Upper lobe of right lung (tissue), 1 donor: ENCODE measurements at regions not wholly inside any gene's neighbourhood (a gene's known extent, or its start where the extent isn't known, plus 50 kb on each side); places are given as distances from the start of the nearest gene placed in this dataset.

Source experiments
- ATAC-seq: fragments of 200-7000 bp; cut with Tn5 transposase; one replicate; pipeline ENCODE4 v1.9.1; 2020; ENCODE audit warnings: mild to moderate bottlenecking, moderate library complexity
- DNase-seq: peaks from one replicate; pipeline ENCODE4 v3.0.0-alpha.2; 2020
- H3K27ac ChIP-seq: fragments of 200-600 bp; one replicate; pipeline ENCODE4 v1.8.0; 2022
- H3K27me3 ChIP-seq: fragments of 200-600 bp; one replicate; pipeline ENCODE4 v1.8.0; 2022; ENCODE audit warnings: mild to moderate bottlenecking
- H3K36me3 ChIP-seq: fragments of 200-600 bp; one replicate; pipeline ENCODE4 v1.8.0; 2022
- H3K4me1 ChIP-seq: fragments of 200-600 bp; one replicate; pipeline ENCODE4 v1.8.0; 2022
- H3K4me3 ChIP-seq: fragments of 200-600 bp; one replicate; pipeline ENCODE4 v1.8.0; 2022; ENCODE audit warnings: mild to moderate bottlenecking
- H3K9me3 ChIP-seq: fragments of 200-600 bp; one replicate; pipeline ENCODE4 v1.8.0; 2022
- intact Hi-C: fragments of 100-400 bp; cut with DNase I; formaldehyde crosslinking; loops from one replicate; pipeline ENCODE4 v1.11.0; 2022
- TF ChIP-seq, protein P1 (sequence below): fragments of 200-600 bp; IDR thresholded peaks from one replicate; pipeline ENCODE4 v1.8.0; 2022; ENCODE audit warnings: antibody characterized with exemption
- donor health status: DM: no; HTN: yes; CAD: no; lungs with severe emphysema.

DNA sequence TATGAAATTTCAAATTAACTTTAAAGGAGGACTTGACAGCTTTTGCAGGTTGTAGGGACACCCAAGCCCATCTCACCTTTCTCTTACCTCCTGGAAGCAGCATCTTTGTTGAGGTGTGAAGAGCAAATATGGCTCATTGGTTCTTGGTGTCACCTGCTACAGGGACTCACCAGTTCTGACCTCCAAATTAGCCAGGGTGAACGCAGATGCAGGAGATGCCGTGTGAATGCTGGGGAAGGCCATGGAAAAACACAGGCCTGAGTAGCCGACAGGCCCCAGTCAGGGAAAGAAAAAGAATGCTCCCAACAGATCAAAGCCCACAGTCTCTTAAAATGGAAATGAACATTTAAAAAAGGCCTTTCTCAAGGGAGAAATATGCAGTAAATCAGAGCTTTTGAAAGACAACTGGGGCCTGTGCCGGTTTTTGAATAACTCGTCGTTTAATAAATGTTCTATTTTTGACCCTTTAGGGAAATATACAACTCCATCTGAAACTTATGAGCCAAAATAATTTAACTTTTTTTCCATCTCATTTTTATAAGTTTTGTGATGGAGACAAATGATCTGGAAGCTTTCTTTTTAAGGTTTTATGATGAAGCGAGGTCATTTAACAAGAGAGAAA lies 167.5 kb downstream of the CD83 start:
- intact Hi-C loops, result no loop called here
- Histone ChIP-seq H3K27me3 (no peaks in the 10 kb centered on the region), H3K4me3 (no peak overlapping the region), H3K9me3 (no peaks in the 10 kb centered on the region), H3K36me3 (no peaks in the 10 kb centered on the region), H3K27ac (no peak overlapping the region), H3K4me1 (no peaks in the 10 kb centered on the region)
- TF ChIP-seq, protein P1, sequence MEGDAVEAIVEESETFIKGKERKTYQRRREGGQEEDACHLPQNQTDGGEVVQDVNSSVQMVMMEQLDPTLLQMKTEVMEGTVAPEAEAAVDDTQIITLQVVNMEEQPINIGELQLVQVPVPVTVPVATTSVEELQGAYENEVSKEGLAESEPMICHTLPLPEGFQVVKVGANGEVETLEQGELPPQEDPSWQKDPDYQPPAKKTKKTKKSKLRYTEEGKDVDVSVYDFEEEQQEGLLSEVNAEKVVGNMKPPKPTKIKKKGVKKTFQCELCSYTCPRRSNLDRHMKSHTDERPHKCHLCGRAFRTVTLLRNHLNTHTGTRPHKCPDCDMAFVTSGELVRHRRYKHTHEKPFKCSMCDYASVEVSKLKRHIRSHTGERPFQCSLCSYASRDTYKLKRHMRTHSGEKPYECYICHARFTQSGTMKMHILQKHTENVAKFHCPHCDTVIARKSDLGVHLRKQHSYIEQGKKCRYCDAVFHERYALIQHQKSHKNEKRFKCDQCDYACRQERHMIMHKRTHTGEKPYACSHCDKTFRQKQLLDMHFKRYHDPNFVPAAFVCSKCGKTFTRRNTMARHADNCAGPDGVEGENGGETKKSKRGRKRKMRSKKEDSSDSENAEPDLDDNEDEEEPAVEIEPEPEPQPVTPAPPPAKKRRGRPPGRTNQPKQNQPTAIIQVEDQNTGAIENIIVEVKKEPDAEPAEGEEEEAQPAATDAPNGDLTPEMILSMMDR, result no peak
- DNase-seq (no peak), ATAC-seq (no peak)

DNA sequence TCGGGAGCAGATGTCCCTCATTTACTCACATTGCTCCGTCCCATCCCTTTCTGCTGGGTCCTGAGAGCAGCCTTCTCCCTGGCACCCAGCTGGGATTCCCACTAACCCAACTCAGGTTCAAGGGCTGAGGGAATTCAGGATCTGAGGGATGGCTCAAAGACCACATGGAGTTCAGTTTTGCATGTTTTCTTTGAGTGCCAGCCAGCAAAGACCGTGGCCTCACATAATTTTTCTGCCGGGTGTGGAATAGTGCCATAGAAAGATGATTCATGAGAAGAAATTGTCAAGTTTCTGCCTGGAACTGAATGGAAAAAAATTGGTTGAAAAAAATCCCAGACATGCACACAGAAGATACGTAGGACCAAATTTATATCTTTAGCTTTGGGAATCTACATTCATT lies 168.6 kb downstream of the CD83 start:
- Histone ChIP-seq H3K36me3 (no peaks in the 10 kb centered on the region), H3K9me3 (no peaks in the 10 kb centered on the region), H3K27ac (no peak overlapping the region), H3K4me3 (no peak overlapping the region), H3K27me3 (no peaks in the 10 kb centered on the region), H3K4me1 (no peaks in the 10 kb centered on the region)
- TF ChIP-seq, protein P1, result no peak
- DNase-seq (no peak), ATAC-seq (no peak)
- intact Hi-C loops, result no loop called here

GRCh38 chr6:14286634-14287428 lies 169.3 kb downstream of the CD83 start:
- H3K27me3 ChIP-seq, result no peaks in the 10 kb centered on the region
- no peak overlapping the region for H3K4me3 ChIP-seq
- ATAC-seq (no peak), DNase-seq (no peak)
- TF ChIP-seq, protein P1, result no peak
- no peaks in the 10 kb centered on the region for H3K9me3 ChIP-seq
- H3K36me3 ChIP-seq, result no peaks in the 10 kb centered on the region
- H3K27ac ChIP-seq, result no peak overlapping the region
- no peaks in the 10 kb centered on the region for H3K4me1 ChIP-seq
- intact Hi-C loops, result no loop called here

DNA sequence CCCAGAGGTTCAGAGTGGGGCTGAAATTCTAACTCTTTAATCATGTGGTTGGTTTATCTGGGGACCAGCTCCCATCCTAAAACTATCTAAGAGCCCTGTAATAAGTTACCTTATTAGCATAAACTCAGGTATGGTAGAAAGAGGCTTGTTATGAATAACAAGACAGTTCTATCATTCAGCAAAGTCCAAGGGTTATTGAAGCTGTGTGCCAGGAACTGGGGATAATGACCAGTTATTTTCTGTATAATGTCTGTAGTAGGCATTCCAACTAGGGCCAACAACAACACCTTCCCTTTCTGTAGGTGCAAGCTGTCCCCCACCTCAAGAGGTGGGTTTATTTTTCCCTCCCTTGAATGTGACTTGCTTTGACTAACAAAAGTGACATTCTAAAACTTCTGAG lies 170.1 kb downstream of the CD83 start:
- H3K9me3 ChIP-seq, result no peaks in the 10 kb centered on the region
- H3K36me3 ChIP-seq, result no peaks in the 10 kb centered on the region
- TF ChIP-seq, protein P1, result no peak
- intact Hi-C loops, result no loop called here
- DNase-seq (no peak), ATAC-seq (no peak)
- H3K4me1 ChIP-seq, result no peaks in the 10 kb centered on the region
- H3K27ac ChIP-seq, result no peak overlapping the region
- no peak overlapping the region for H3K4me3 ChIP-seq
- H3K27me3 ChIP-seq, result no peaks in the 10 kb centered on the region

DNA sequence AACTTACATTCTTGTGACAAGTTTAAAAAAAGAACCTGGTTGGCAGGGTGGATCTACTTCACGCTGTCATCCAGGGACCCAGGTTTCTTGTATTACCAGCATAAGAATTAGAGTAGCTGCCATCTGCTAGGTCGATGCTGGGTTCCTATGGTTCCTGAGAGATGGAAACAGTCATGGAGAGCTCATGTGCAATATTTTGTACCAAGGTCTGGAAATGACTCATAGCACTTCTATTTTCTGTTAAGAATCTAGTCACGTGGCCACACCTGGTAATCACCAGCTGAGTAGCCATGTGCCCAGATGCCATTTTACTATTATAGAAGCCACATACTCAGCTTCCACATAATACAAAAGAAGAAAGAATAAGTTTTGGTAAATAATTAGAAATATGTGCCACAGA lies 171.3 kb downstream of the CD83 start:
- DNase-seq, result no peak
- no peak for ATAC-seq
- no peaks in the 10 kb centered on the region for H3K9me3 ChIP-seq
- intact Hi-C loops, result no loop called here
- TF ChIP-seq, protein P1, result no peak
- no peaks in the 10 kb centered on the region for H3K36me3 ChIP-seq
- H3K4me3 ChIP-seq, result no peak overlapping the region
- H3K4me1 ChIP-seq, result no peaks in the 10 kb centered on the region
- no peaks in the 10 kb centered on the region for H3K27me3 ChIP-seq
- H3K27ac ChIP-seq, result no peak overlapping the region
